ENCODE measurements at regions not wholly inside any gene's neighbourhood (a gene's known extent, or its start where the extent isn't known, plus 50 kb on each side); places are given as distances from the start of the nearest gene placed in this dataset.

DNA sequence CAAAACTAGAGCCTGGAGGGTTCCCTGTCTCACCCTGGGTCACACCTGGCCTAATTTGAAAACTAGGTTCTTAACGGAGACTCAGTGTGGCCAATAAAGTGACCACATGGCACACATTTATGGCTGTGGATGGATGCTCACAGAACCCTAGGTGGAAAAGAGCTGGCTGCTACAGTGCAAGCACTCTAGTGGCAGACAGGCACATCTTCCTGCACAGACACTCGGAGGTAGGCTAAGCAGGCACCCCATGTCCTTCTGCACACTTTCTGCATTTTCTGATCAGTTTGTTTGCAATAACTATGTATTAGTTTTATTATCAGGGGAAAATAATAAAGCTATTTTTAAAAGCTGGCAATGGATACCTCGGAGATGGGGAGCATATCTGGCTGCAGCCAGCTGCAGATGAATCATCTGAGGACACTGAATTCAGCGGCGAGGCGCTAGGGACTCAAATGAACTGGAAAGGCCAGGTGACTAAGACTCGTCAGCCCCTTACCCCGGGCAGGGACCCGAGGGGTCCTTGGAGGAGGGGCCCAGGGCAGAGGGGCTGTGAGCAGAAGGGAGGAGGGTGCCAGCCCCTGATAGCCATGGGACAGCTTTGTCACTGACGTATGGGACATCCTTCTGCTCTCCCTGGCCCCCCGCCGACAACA, 96.2 kb downstream of the OLFM1 start:
- no peaks in the 10 kb centered on the region for H3K9me3 Mint-ChIP-seq
- TF ChIP-seq, protein P1, sequence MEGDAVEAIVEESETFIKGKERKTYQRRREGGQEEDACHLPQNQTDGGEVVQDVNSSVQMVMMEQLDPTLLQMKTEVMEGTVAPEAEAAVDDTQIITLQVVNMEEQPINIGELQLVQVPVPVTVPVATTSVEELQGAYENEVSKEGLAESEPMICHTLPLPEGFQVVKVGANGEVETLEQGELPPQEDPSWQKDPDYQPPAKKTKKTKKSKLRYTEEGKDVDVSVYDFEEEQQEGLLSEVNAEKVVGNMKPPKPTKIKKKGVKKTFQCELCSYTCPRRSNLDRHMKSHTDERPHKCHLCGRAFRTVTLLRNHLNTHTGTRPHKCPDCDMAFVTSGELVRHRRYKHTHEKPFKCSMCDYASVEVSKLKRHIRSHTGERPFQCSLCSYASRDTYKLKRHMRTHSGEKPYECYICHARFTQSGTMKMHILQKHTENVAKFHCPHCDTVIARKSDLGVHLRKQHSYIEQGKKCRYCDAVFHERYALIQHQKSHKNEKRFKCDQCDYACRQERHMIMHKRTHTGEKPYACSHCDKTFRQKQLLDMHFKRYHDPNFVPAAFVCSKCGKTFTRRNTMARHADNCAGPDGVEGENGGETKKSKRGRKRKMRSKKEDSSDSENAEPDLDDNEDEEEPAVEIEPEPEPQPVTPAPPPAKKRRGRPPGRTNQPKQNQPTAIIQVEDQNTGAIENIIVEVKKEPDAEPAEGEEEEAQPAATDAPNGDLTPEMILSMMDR (conservative IDR thresholded peaks at IDR 0.05) = no peak
- H3K27me3 Mint-ChIP-seq = peaks cover 72% of the 10 kb centered on the region
- no peak overlapping the region for H3K4me3 Mint-ChIP-seq
- H3K36me3 Mint-ChIP-seq = no peaks in the 10 kb centered on the region
- H3K27ac Mint-ChIP-seq = no peak overlapping the region
- DNase-seq (ENCODE audit: extremely low spot score, unreplicated experiment) = no peak
- peaks cover 12% of the 10 kb centered on the region for H3K4me1 Mint-ChIP-seq (ENCODE audit: unreplicated experiment)

- peak overlapping the region; percentile 46 for H3K4me3 Mint-ChIP-seq
- no peaks in the 10 kb centered on the region for H3K36me3 Mint-ChIP-seq
- no peak overlapping the region for H3K27ac Mint-ChIP-seq
- peaks cover 12% of the 10 kb centered on the region for H3K4me1 Mint-ChIP-seq (ENCODE audit: unreplicated experiment)
- no peaks in the 10 kb centered on the region for H3K9me3 Mint-ChIP-seq
- H3K27me3 Mint-ChIP-seq = peaks cover 72% of the 10 kb centered on the region
- no peak for DNase-seq (ENCODE audit: extremely low spot score, unreplicated experiment)
- TF ChIP-seq, protein P1 (conservative IDR thresholded peaks at IDR 0.05) = no peak
Measured at GRCh38 chr9:135184181-135185053, 96.9 kb downstream of the OLFM1 start.

GRCh38 chr9:135185060-135185459, 97.6 kb downstream of the OLFM1 start:
- Mint-ChIP-seq H3K4me1 (ENCODE audit: unreplicated experiment) (peaks cover 12% of the 10 kb centered on the region), H3K36me3 (no peaks in the 10 kb centered on the region), H3K4me3 (no peak overlapping the region), H3K9me3 (no peaks in the 10 kb centered on the region), H3K27me3 (peaks cover 77% of the 10 kb centered on the region), H3K27ac (no peak overlapping the region)
- no peak for DNase-seq (ENCODE audit: extremely low spot score, unreplicated experiment)
- TF ChIP-seq, protein P1 (conservative IDR thresholded peaks at IDR 0.05) = no peak

GRCh38 chr9:135186248-135187164, 99.0 kb downstream of the OLFM1 start:
- Mint-ChIP-seq H3K27ac (no peak overlapping the region), H3K4me1 (ENCODE audit: unreplicated experiment) (peaks cover 12% of the 10 kb centered on the region), H3K9me3 (no peaks in the 10 kb centered on the region), H3K36me3 (no peaks in the 10 kb centered on the region), H3K4me3 (peak overlapping the region; percentile 44), H3K27me3 (peaks cover 80% of the 10 kb centered on the region)
- TF ChIP-seq, protein P1 (conservative IDR thresholded peaks at IDR 0.05) = no peak
- DNase-seq (ENCODE audit: extremely low spot score, unreplicated experiment) = no peak

- Mint-ChIP-seq H3K4me3 (no peak overlapping the region), H3K36me3 (no peaks in the 10 kb centered on the region), H3K9me3 (no peaks in the 10 kb centered on the region), H3K4me1 (ENCODE audit: unreplicated experiment) (peaks cover 12% of the 10 kb centered on the region), H3K27ac (no peak overlapping the region), H3K27me3 (peaks cover 72% of the 10 kb centered on the region)
- TF ChIP-seq, protein P1 (conservative IDR thresholded peaks at IDR 0.05) = no peak
- no peak for DNase-seq (ENCODE audit: extremely low spot score, unreplicated experiment)
Measured at GRCh38 chr9:135187365-135187764, 99.9 kb downstream of the OLFM1 start.

All from type B pancreatic cell (in vitro differentiated cells).